Lower leg skin (tissue), 3 donors: ENCODE measurements at regions not wholly inside any gene's neighbourhood (a gene's known extent, or its start where the extent isn't known, plus 50 kb on each side); places are given as distances from the start of the nearest gene placed in this dataset.

Source experiments
- CTCF ChIP-seq, 3 donors: fragments of 450-650 bp; IDR thresholded peaks; one replicate each; pipeline ENCODE4 v1.5.1; 2016; ENCODE audit warnings: antibody characterized with exemption in 3 of 3, mild to moderate bottlenecking in 3 of 3, moderate library complexity in 2 of 3
- POLR2A ChIP-seq, 2 donors: fragments of 450-650 bp; IDR thresholded peaks; one replicate each; pipeline ENCODE4 v1.6.1; 2016 to 2017; ENCODE audit warnings: antibody characterized with exemption in 2 of 2, mild to moderate bottlenecking in 1 of 2, moderate library complexity in 1 of 2

- no peak for TF ChIP-seq CTCF (IDR thresholded peaks at IDR 0.05)
- TF ChIP-seq POLR2A (IDR thresholded peaks at IDR 0.05) = no peak
Measured at GRCh38 chr21:41115851-41116250, 52.1 kb upstream of the BACE2 start.
